Keratinocyte (primary cell): ENCODE measurements at regions not wholly inside any gene's neighbourhood (a gene's known extent, or its start where the extent isn't known, plus 50 kb on each side); places are given as distances from the start of the nearest gene placed in this dataset.

Experiments
- DNase-seq: peaks from one replicate; pipeline ENCODE4 v3.0.0-alpha.2; 2011; ENCODE audit warnings: low read depth, missing footprints, low spot score
- FAIRE-seq: peaks from 2 replicates; lab custom pipeline; 2011; peaks lifted over from hg19 to GRCh38; lab: Jason Lieb, UNC
- H2AFZ ChIP-seq: 2 replicates; pipeline ENCODE4 v1.6.0; 2012; ENCODE audit warnings: low read length, control low read depth, inconsistent platforms; ENCODE audit not compliant: control insufficient read depth
- H3K27ac ChIP-seq: 2 replicates; pipeline ENCODE4 v1.5.1; 2011; ENCODE audit warnings: low read length; ENCODE audit not compliant: control insufficient read depth, insufficient read depth
- H3K27me3 ChIP-seq: 3 replicates; pipeline ENCODE4 v1.6.0; 2011; ENCODE audit warnings: low read length; ENCODE audit not compliant: control insufficient read depth, insufficient read depth; ENCODE audit errors: extremely low read depth
- H3K36me3 ChIP-seq, 2 experiments: 2 replicates in 1 of 2; 3 replicates in 1 of 2; pipeline ENCODE4 v1.5.1; 2011; ENCODE audit warnings: low read length in 2 of 2, mild to moderate bottlenecking in 1 of 2; ENCODE audit not compliant: control insufficient read depth in 2 of 2, insufficient read depth in 2 of 2; ENCODE audit errors: extremely low read depth in 1 of 2
- H3K4me1 ChIP-seq: 3 replicates; pipeline ENCODE4 v1.5.1; 2011; ENCODE audit warnings: low read length; ENCODE audit not compliant: control insufficient read depth, insufficient read depth; ENCODE audit errors: extremely low read depth
- H3K4me2 ChIP-seq: 3 replicates; pipeline ENCODE4 v1.6.0; 2011; ENCODE audit warnings: low read depth, low read length; ENCODE audit not compliant: control insufficient read depth, insufficient read depth; ENCODE audit errors: extremely low read depth
- H3K4me3 ChIP-seq, 3 experiments: fragments of 200-600 bp in 1 of 3; sonication (generic) in 1 of 3; 2 replicates in 2 of 3; 3 replicates in 1 of 3; pipeline ENCODE4 v1.5.1; 2011 to 2016; ENCODE audit warnings: low read length in 3 of 3, mild to moderate bottlenecking in 3 of 3, control low read depth in 2 of 3, inconsistent platforms in 1 of 3, low read depth in 1 of 3, mixed read lengths in 1 of 3, mixed run types in 1 of 3, moderate library complexity in 1 of 3; ENCODE audit not compliant: control insufficient read depth in 2 of 3, insufficient read depth in 2 of 3; ENCODE audit errors: extremely low read depth in 1 of 3
- H3K79me2 ChIP-seq: 2 replicates; pipeline ENCODE4 v1.6.0; 2012; ENCODE audit warnings: low read length; ENCODE audit not compliant: control insufficient read depth, insufficient read depth
- H3K9ac ChIP-seq: 3 replicates; pipeline ENCODE4 v1.6.0; 2011; ENCODE audit warnings: low read length; ENCODE audit not compliant: control insufficient read depth, insufficient read depth; ENCODE audit errors: extremely low read depth
- H3K9me1 ChIP-seq: 3 replicates; pipeline ENCODE4 v1.6.0; 2011; ENCODE audit warnings: low read length; ENCODE audit not compliant: control insufficient read depth, insufficient read depth; ENCODE audit errors: extremely low read depth
- H3K9me3 ChIP-seq: 2 replicates; pipeline ENCODE4 v1.5.1; 2012; ENCODE audit warnings: low read depth, low read length; ENCODE audit not compliant: control insufficient read depth
- H4K20me1 ChIP-seq: 3 replicates; pipeline ENCODE4 v1.6.0; 2011; ENCODE audit warnings: low read length; ENCODE audit not compliant: control insufficient read depth, insufficient read depth; ENCODE audit errors: extremely low read depth
- EZH2 ChIP-seq: IDR thresholded peaks from one replicate; pipeline ENCODE4 v1.6.1; 2012; ENCODE audit warnings: inconsistent platforms, mild to moderate bottlenecking, low read length, moderate library complexity
- dilution Hi-C: fragments of 300-500 bp; cut with MboI; formaldehyde crosslinking; loops from one replicate; pipeline ENCODE4 v1.7.0; 2020; ENCODE audit warnings: low sequenced_read_pairs; ENCODE audit not compliant: extremely low pct_ligation_motif_present
- TF ChIP-seq, protein P1 (sequence below), 3 experiments: IDR thresholded peaks in 1 of 3; conservative IDR thresholded peaks in 1 of 3; optimal IDR thresholded peaks in 1 of 3; 2 replicates in 2 of 3; 3 replicates in 1 of 3; pipeline versions ENCODE3 to v1.5.1; 2011; ENCODE audit warnings: low read length in 3 of 3, mild to moderate bottlenecking in 3 of 3, moderate library complexity in 2 of 3, control low read depth in 1 of 3, inconsistent platforms in 1 of 3; ENCODE audit not compliant: insufficient read depth in 2 of 3; ENCODE audit errors: extremely low read depth in 1 of 3

DNA sequence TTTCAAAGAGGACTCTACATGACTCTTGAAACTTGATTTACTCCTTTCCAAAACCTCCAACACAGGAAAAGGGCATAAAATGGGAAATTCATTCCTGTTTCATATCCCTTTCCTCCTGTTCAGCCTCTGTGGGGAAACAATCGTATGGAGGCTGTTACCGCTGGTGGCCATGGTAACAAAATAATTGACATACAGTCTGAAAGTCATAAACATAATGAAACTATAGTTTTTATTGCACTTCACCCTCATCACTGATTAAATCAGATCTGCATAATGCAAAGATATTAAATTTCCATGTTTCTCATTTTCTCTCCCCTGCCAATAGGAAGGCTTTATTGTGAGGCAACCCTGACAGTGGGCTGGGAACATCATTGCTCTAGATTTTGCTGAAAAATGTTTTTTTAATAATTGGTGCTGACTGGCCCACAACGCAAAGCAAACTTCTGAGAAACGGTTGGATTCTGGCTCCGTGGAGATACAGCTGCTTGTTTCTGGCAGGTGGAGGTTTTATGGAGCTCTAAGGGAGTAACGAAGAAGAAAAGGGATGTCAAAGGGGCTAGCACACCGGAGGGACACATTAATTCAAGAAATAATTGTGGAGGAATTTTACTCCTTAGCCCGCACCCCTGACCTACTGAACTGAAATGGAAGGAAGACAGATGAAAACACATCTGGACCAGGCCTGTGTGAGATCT lies 154.2 kb upstream of the SHISA6 start:
- H4K20me1 ChIP-seq, result no peaks in the 10 kb centered on the region
- no peaks in the 10 kb centered on the region for H3K9me3 ChIP-seq
- H3K27me3 ChIP-seq, result no peaks in the 10 kb centered on the region
- no peaks in the 10 kb centered on the region for H3K4me1 ChIP-seq
- no peak overlapping the region for H3K4me2 ChIP-seq
- no peaks in the 10 kb centered on the region for H3K9me1 ChIP-seq
- TF ChIP-seq, protein P1, sequence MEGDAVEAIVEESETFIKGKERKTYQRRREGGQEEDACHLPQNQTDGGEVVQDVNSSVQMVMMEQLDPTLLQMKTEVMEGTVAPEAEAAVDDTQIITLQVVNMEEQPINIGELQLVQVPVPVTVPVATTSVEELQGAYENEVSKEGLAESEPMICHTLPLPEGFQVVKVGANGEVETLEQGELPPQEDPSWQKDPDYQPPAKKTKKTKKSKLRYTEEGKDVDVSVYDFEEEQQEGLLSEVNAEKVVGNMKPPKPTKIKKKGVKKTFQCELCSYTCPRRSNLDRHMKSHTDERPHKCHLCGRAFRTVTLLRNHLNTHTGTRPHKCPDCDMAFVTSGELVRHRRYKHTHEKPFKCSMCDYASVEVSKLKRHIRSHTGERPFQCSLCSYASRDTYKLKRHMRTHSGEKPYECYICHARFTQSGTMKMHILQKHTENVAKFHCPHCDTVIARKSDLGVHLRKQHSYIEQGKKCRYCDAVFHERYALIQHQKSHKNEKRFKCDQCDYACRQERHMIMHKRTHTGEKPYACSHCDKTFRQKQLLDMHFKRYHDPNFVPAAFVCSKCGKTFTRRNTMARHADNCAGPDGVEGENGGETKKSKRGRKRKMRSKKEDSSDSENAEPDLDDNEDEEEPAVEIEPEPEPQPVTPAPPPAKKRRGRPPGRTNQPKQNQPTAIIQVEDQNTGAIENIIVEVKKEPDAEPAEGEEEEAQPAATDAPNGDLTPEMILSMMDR (optimal IDR thresholded peaks at IDR 0.05 in 1 of 3, IDR thresholded peaks at IDR 0.05 in 1 of 3, conservative IDR thresholded peaks at IDR 0.05 in 1 of 3; ENCODE audit: extremely low read depth in 1 of 3, insufficient read depth in 2 of 3, low read length in 3 of 3), result no peak
- no peak for TF ChIP-seq EZH2
- no peak overlapping the region for H3K4me3 ChIP-seq
- FAIRE-seq (no peak), DNase-seq (no peak)
- H3K9ac ChIP-seq, result no peak overlapping the region
- no peaks in the 10 kb centered on the region for H3K79me2 ChIP-seq
- no peak overlapping the region for H3K27ac ChIP-seq
- no peak overlapping the region for H2AFZ ChIP-seq
- dilution Hi-C loops, result no loop called here
- no peaks in the 10 kb centered on the region for H3K36me3 ChIP-seq

DNA sequence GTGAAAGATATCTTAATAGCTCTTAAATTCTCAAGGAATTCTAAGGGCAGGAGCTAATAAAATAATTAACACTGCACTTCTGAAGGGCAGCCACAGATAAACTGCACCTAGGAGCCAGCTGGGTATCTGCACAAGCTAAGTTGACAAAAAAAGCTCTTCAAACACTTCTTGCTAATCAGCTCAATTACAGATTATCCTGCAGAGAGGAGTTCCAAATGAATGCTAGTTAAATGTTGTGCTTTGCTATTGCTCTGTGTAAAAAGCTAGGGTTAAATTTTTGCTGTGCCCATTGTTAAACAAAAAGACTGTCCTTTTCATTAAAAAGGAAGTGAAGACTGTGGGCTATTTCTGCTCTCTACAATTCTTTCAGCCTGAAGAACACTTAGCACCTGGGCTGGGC lies 158.5 kb upstream of the SHISA6 start:
- Histone ChIP-seq H3K9ac (no peak overlapping the region), H3K9me3 (no peaks in the 10 kb centered on the region), H3K4me3 (no peak overlapping the region), H3K4me1 (no peaks in the 10 kb centered on the region), H4K20me1 (no peaks in the 10 kb centered on the region), H3K36me3 (no peaks in the 10 kb centered on the region), H3K9me1 (no peaks in the 10 kb centered on the region), H3K79me2 (no peaks in the 10 kb centered on the region), H3K27me3 (no peaks in the 10 kb centered on the region), H3K4me2 (no peak overlapping the region), H2AFZ (no peak overlapping the region), H3K27ac (no peak overlapping the region)
- FAIRE-seq (no peak), DNase-seq (no peak)
- TF ChIP-seq EZH2, result no peak
- TF ChIP-seq, protein P1 (optimal IDR thresholded peaks at IDR 0.05 in 1 of 3, IDR thresholded peaks at IDR 0.05 in 1 of 3, conservative IDR thresholded peaks at IDR 0.05 in 1 of 3; ENCODE audit: extremely low read depth in 1 of 3, insufficient read depth in 2 of 3, low read length in 3 of 3), result no peak
- dilution Hi-C loops, result no loop called here
